Breast epithelium (tissue), 4 donors: ENCODE measurements at regions not wholly inside any gene's neighbourhood (a gene's known extent, or its start where the extent isn't known, plus 50 kb on each side); places are given as distances from the start of the nearest gene placed in this dataset.

ENCODE experiments used
- DNase-seq, 2 donors: peaks; one replicate each; pipeline ENCODE4 v3.0.0-alpha.2; 2019; ENCODE audit warnings: low spot score in 2 of 2
- H3K27ac ChIP-seq, 2 donors: fragments of 200-600 bp; sonication (generic) in 1 of 2; one replicate each; pipeline ENCODE4 v1.5.1; 2016 to 2019; ENCODE audit warnings: mild to moderate bottlenecking in 1 of 2
- H3K27me3 ChIP-seq, 2 donors: fragments of 200-600 bp; sonication (generic) in 1 of 2; one replicate each; pipeline versions ENCODE4 v1.5.1 to v1.6.0; 2017 to 2019; ENCODE audit warnings: control low read depth in 1 of 2, mild to moderate bottlenecking in 1 of 2
- H3K36me3 ChIP-seq: fragments of 200-600 bp; one replicate; pipeline ENCODE4 v1.5.1; 2019
- H3K4me1 ChIP-seq, 2 donors: fragments of 200-600 bp; sonication (generic); one replicate each; pipeline ENCODE4 v1.5.1; 2016 to 2019; ENCODE audit warnings: control low read depth in 1 of 2
- H3K4me3 ChIP-seq, 3 donors: fragments of 200-600 bp; sonication (generic); 1 replicate in 2 of 3; 2 replicates in 1 of 3; pipeline ENCODE4 v1.5.1; 2016 to 2019; ENCODE audit warnings: mild to moderate bottlenecking in 3 of 3, moderate library complexity in 2 of 3
- H3K9me3 ChIP-seq, 2 donors: fragments of 200-600 bp; sonication (generic) in 1 of 2; one replicate each; pipeline ENCODE4 v1.5.1; 2016 to 2019; ENCODE audit warnings: control low read depth in 1 of 2
- CTCF ChIP-seq, 3 donors: fragments of 450-650 bp; IDR thresholded peaks; one replicate each; pipeline ENCODE4 v1.5.1; 2016 to 2017; ENCODE audit warnings: antibody characterized with exemption in 3 of 3, mild to moderate bottlenecking in 3 of 3, moderate library complexity in 3 of 3
- POLR2A ChIP-seq: fragments of 450-650 bp; IDR thresholded peaks from one replicate; pipeline ENCODE4 v1.6.1; 2016; ENCODE audit warnings: antibody characterized with exemption, mild to moderate bottlenecking, moderate library complexity
- POLR2AphosphoS5 ChIP-seq, 3 donors: sonication (generic); formaldehyde crosslinking; IDR thresholded peaks; one replicate each; pipeline ENCODE4 v1.6.1; 2017; ENCODE audit warnings: antibody characterized with exemption in 3 of 3
- intact Hi-C: fragments of 100-400 bp; cut with DNase I; formaldehyde crosslinking; loops from one replicate; pipeline ENCODE4 v1.15.1; 2023; ENCODE audit warnings: low total_unique reads

GRCh38 chr17:36835036-36835435 is 102.2 kb upstream of the LHX1 start:
- DNase-seq = no peak
- TF ChIP-seq CTCF (IDR thresholded peaks at IDR 0.05) (no peak), POLR2A (no peak), POLR2AphosphoS5 (IDR thresholded peaks at IDR 0.05) (no peak)
- no peaks in the 10 kb centered on the region for H3K27me3 ChIP-seq
- no peaks in the 10 kb centered on the region for H3K36me3 ChIP-seq
- no peaks in the 10 kb centered on the region for H3K4me1 ChIP-seq
- intact Hi-C loops = no loop called here
- no peak overlapping the region for H3K4me3 ChIP-seq
- H3K27ac ChIP-seq = no peak overlapping the region
- no peaks in the 10 kb centered on the region for H3K9me3 ChIP-seq

- intact Hi-C loops = no loop called here
- DNase-seq = no peak
- H3K27ac ChIP-seq = no peak overlapping the region
- no peaks in the 10 kb centered on the region for H3K36me3 ChIP-seq
- TF ChIP-seq POLR2AphosphoS5 (IDR thresholded peaks at IDR 0.05) = no peak
- TF ChIP-seq POLR2A = no peak
- no peak for TF ChIP-seq CTCF (IDR thresholded peaks at IDR 0.05)
- peaks cover 0 to 4% of the 10 kb centered on the region in 2 donors for H3K27me3 ChIP-seq
- H3K9me3 ChIP-seq = peaks cover 0 to 8% of the 10 kb centered on the region in 2 donors
- H3K4me3 ChIP-seq = no peak overlapping the region
- no peaks in the 10 kb centered on the region for H3K4me1 ChIP-seq
Observed at GRCh38 chr17:36837195-36837938, 99.9 kb upstream of the LHX1 start.

DNA sequence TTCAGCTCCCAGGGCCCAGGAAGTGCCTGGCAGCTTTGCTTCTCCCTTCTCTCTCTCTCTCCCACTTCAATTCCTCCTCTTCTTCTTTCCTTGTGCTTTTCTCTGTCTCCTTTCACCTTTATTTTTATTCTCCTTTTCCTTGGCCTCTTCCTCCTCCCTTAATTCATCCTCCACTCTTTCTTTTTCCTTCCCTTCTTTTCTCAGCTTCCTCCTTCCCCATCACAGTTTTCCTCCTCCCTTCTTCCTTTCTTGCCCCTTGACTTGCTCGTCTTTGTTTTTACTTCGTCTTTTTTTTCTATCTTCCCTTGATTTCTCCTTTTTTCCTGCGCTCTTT is 99.4 kb upstream of the LHX1 start:
- Histone ChIP-seq H3K36me3 (no peaks in the 10 kb centered on the region), H3K4me3 (no peak overlapping the region), H3K27me3 (peaks cover 0 to 9% of the 10 kb centered on the region in 2 donors), H3K4me1 (no peaks in the 10 kb centered on the region), H3K9me3 (peaks cover 0 to 8% of the 10 kb centered on the region in 2 donors), H3K27ac (no peak overlapping the region)
- no peak for TF ChIP-seq CTCF (IDR thresholded peaks at IDR 0.05)
- no peak for TF ChIP-seq POLR2A
- TF ChIP-seq POLR2AphosphoS5 (IDR thresholded peaks at IDR 0.05) = no peak
- intact Hi-C loops = no loop called here
- no peak for DNase-seq

DNA sequence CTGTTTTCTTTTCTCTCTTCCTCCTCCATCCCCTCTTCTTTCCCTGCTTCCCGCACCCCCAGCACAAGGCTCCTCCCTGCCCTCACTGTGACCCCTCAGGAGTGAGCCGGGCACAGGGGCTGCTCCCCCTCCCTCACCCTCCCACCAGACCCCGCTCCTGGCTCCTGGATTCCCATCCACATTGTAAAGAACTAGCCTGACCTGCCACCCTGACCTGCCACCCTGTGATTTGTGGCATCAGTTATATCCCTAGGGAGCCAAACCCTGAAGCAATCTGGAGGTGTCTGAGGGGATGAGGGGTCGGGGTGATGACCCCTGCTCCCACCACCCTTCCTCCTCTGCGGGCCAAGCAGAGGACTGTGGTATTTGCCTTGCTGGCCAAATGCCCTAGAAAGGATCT is 98.0 kb upstream of the LHX1 start:
- no peak for DNase-seq
- TF ChIP-seq POLR2AphosphoS5 (IDR thresholded peaks at IDR 0.05) (no peak), POLR2A (no peak), CTCF (IDR thresholded peaks at IDR 0.05) (no peak)
- peaks cover 0 to 15% of the 10 kb centered on the region in 2 donors for H3K27me3 ChIP-seq

DNA sequence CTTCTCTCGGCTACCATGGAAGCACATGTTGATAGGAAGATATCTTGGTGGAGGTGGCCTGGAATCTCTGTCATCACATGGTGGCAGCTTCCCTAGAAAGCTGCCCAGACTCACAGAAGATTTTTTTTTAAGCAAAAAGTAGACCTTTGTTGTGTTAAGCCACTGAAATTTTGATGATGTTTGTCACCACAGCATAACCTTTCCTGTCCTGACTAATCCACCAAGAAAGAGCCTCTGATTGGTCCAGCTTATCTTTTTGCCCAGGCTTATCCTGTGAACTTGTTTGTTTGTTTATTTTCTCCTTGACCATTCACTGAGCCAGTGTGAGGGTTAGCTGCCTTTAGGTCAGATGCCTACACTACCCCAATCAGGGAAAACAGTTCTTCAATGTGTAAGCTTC is 96.5 kb upstream of the LHX1 start:
- intact Hi-C loops = loop anchor here (1.0 kb wide), 1 partner anchor 10 kb away; no protein-coding TSS in a partner anchor
- no peak for DNase-seq
- TF ChIP-seq CTCF (IDR thresholded peaks at IDR 0.05) = no peak
- no peak for TF ChIP-seq POLR2A
- TF ChIP-seq POLR2AphosphoS5 (IDR thresholded peaks at IDR 0.05) = no peak

More for the DNA sequence above, 98.0 kb upstream of the LHX1 start:
- no peaks in the 10 kb centered on the region for H3K4me1 ChIP-seq
- no peaks in the 10 kb centered on the region for H3K36me3 ChIP-seq
- intact Hi-C loops = no loop called here
- no peak overlapping the region for H3K4me3 ChIP-seq
- H3K27ac ChIP-seq = no peak overlapping the region
- peaks cover 0 to 8% of the 10 kb centered on the region in 2 donors for H3K9me3 ChIP-seq

More for the DNA sequence above, 96.5 kb upstream of the LHX1 start:
- Histone ChIP-seq H3K27me3 (peaks cover 0 to 18% of the 10 kb centered on the region in 2 donors), H3K36me3 (no peaks in the 10 kb centered on the region), H3K4me3 (no peak overlapping the region), H3K4me1 (no peaks in the 10 kb centered on the region), H3K27ac (no peak overlapping the region), H3K9me3 (peaks cover 0 to 8% of the 10 kb centered on the region in 2 donors)
